Activated naive CD4-positive, alpha-beta T cell treated with anti-CD3 and anti-CD28 coated beads, Interleukin-2, amount 50 U/mL, for 16 hours (primary cell): ENCODE measurements at regions not wholly inside any gene's neighbourhood (a gene's known extent, or its start where the extent isn't known, plus 50 kb on each side); places are given as distances from the start of the nearest gene placed in this dataset.
"Not testable (repeated sequence)": the region's sequence is repeated elsewhere in the genome, so short reads cannot be mapped to it uniquely, and the experiment has no call there.

Experiments
- DNase-seq: peaks from one replicate; pipeline ENCODE4 v3.0.0-alpha.2; 2020

GRCh38 chr2:9708683-9709538 lies 78.1 kb upstream of the YWHAQ start:
- DNase-seq, result no peak

- no peak for DNase-seq
Measured at GRCh38 chr2:9709539-9710285, 78.9 kb upstream of the YWHAQ start.

- no peak for DNase-seq
Measured at GRCh38 chr2:9710311-9710710, 79.5 kb upstream of the YWHAQ start.

- no peak for DNase-seq
Measured at GRCh38 chr2:9712263-9712662, 81.5 kb upstream of the YWHAQ start.

GRCh38 chr2:9714630-9715214 lies 83.9 kb upstream of the YWHAQ start:
- no peak for DNase-seq

GRCh38 chr2:9715238-9715637 lies 84.4 kb upstream of the YWHAQ start:
- no peak for DNase-seq

- DNase-seq, result no peak
Measured at GRCh38 chr2:9717886-9718451, 87.2 kb upstream of the YWHAQ start.

GRCh38 chr2:9720352-9721093 lies 89.7 kb upstream of the YWHAQ start:
- no peak for DNase-seq

GRCh38 chr2:9721344-9721743 lies 90.5 kb upstream of the YWHAQ start:
- no peak for DNase-seq

- DNase-seq, result no peak
Measured at GRCh38 chr2:9722451-9722850, 91.7 kb upstream of the YWHAQ start.

GRCh38 chr2:9724565-9724964 lies 93.8 kb upstream of the YWHAQ start:
- no peak for DNase-seq

- no peak for DNase-seq
Measured at GRCh38 chr2:9725106-9725505, 94.3 kb upstream of the YWHAQ start.

GRCh38 chr2:9726016-9726415 lies 95.2 kb upstream of the YWHAQ start:
- DNase-seq, result not testable (repeated sequence)

- not testable (repeated sequence) for DNase-seq
Measured at GRCh38 chr2:9730523-9730922, 99.7 kb upstream of the YWHAQ start.

- no peak for DNase-seq
Measured at GRCh38 chr2:9732824-9733223, 102.0 kb upstream of the YWHAQ start.

- DNase-seq, result no peak
Measured at GRCh38 chr2:9734308-9734707, 103.5 kb upstream of the YWHAQ start.

- DNase-seq, result no peak
Measured at GRCh38 chr2:9735335-9735734, 104.5 kb upstream of the YWHAQ start.

- no peak for DNase-seq
Measured at GRCh38 chr2:9736021-9736420, 105.2 kb upstream of the YWHAQ start.

GRCh38 chr2:9737053-9737875 lies 106.0 kb upstream of the TAF1B start:
- DNase-seq, result no peak

- DNase-seq, result no peak
Measured at GRCh38 chr2:9738062-9738461, 105.2 kb upstream of the TAF1B start.

- no peak for DNase-seq
Measured at GRCh38 chr2:9738535-9739496, 104.5 kb upstream of the TAF1B start.
